Brain microvascular endothelial cell (primary cell): ENCODE measurements at regions not wholly inside any gene's neighbourhood (a gene's known extent, or its start where the extent isn't known, plus 50 kb on each side); places are given as distances from the start of the nearest gene placed in this dataset.
A peak's percentile ranks its signal among the peaks of the same experiment; 100 is the strongest.
"Not testable (repeated sequence)": the region's sequence is repeated elsewhere in the genome, so short reads cannot be mapped to it uniquely, and the experiment has no call there.

Experiments used
- DNase-seq: peaks from one replicate; pipeline ENCODE4 v3.0.0-alpha.2; 2020
- H3K27ac ChIP-seq: fragments of 250-450 bp; sonication (Bioruptor Pico); 2 replicates; pipeline ENCODE4 v1.5.1; 2020; ENCODE audit warnings: mild to moderate bottlenecking, moderate library complexity
- H3K27me3 ChIP-seq: fragments of 250-450 bp; sonication (Bioruptor Pico); replicated peaks from 2 replicates; pipeline ENCODE4 v1.5.1; 2020; ENCODE audit warnings: mild to moderate bottlenecking
- H3K36me3 ChIP-seq: fragments of 250-450 bp; sonication (Bioruptor Pico); replicated peaks from 2 replicates; pipeline ENCODE4 v1.5.1; 2020; ENCODE audit warnings: mild to moderate bottlenecking
- H3K4me3 ChIP-seq: 2 replicates; pipeline ENCODE4 v1.5.1; 2011; ENCODE audit warnings: low read depth, mild to moderate bottlenecking, control low read depth, low read length, moderate library complexity
- in situ Hi-C: cut with HindIII; loops from 2 replicates; pipeline ENCODE4 v1.10.0; 2017; ENCODE audit warnings: low sequenced_read_pairs, low pct_ligation_motif_present
- TF ChIP-seq, protein P1 (sequence below): IDR thresholded peaks from 2 replicates; pipeline ENCODE4 v1.5.1; 2011; ENCODE audit warnings: low read depth, mild to moderate bottlenecking, moderate library complexity, low read length, control low read depth, inconsistent platforms; ENCODE audit errors: missing control alignments

- H3K36me3 ChIP-seq, in situ Hi-C loops, H3K27me3 ChIP-seq, H3K27ac ChIP-seq, H3K4me3 ChIP-seq, DNase-seq: not testable (repeated sequence)
Observed at GRCh38 chr4:27075603-27076002, 215.0 kb downstream of the STIM2 start.

DNA sequence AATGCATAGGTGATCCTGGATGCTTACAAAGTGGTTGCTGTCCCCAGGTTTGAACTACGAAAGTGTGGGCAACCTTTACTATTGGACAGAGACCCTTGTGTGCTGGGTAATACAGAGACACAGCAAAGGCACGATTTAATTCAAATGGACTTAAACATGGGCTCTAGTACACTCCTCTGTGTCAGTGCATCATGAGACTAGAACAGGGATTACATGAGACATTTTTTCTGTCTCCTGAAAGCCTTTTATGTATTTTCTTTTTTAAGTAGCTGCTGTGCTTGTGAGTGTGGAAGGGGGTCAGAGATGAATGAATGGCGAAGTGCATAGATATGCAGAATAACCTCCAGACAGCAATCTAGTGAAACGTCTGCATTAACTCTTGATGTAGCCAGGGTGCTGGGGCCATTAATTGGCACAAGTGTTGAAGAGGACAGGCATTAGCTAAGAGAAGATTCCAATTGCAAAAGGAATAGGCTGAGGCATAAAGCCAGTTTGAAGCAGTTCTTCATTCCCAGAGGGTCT lies 218.4 kb downstream of the STIM2 start:
- H3K27me3 ChIP-seq: no peaks in the 10 kb centered on the region
- no peak for DNase-seq
- no peak overlapping the region for H3K4me3 ChIP-seq
- in situ Hi-C loops: no loop called here
- TF ChIP-seq, protein P1, sequence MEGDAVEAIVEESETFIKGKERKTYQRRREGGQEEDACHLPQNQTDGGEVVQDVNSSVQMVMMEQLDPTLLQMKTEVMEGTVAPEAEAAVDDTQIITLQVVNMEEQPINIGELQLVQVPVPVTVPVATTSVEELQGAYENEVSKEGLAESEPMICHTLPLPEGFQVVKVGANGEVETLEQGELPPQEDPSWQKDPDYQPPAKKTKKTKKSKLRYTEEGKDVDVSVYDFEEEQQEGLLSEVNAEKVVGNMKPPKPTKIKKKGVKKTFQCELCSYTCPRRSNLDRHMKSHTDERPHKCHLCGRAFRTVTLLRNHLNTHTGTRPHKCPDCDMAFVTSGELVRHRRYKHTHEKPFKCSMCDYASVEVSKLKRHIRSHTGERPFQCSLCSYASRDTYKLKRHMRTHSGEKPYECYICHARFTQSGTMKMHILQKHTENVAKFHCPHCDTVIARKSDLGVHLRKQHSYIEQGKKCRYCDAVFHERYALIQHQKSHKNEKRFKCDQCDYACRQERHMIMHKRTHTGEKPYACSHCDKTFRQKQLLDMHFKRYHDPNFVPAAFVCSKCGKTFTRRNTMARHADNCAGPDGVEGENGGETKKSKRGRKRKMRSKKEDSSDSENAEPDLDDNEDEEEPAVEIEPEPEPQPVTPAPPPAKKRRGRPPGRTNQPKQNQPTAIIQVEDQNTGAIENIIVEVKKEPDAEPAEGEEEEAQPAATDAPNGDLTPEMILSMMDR: no peak
- H3K27ac ChIP-seq: no peak overlapping the region
- H3K36me3 ChIP-seq: no peaks in the 10 kb centered on the region

DNA sequence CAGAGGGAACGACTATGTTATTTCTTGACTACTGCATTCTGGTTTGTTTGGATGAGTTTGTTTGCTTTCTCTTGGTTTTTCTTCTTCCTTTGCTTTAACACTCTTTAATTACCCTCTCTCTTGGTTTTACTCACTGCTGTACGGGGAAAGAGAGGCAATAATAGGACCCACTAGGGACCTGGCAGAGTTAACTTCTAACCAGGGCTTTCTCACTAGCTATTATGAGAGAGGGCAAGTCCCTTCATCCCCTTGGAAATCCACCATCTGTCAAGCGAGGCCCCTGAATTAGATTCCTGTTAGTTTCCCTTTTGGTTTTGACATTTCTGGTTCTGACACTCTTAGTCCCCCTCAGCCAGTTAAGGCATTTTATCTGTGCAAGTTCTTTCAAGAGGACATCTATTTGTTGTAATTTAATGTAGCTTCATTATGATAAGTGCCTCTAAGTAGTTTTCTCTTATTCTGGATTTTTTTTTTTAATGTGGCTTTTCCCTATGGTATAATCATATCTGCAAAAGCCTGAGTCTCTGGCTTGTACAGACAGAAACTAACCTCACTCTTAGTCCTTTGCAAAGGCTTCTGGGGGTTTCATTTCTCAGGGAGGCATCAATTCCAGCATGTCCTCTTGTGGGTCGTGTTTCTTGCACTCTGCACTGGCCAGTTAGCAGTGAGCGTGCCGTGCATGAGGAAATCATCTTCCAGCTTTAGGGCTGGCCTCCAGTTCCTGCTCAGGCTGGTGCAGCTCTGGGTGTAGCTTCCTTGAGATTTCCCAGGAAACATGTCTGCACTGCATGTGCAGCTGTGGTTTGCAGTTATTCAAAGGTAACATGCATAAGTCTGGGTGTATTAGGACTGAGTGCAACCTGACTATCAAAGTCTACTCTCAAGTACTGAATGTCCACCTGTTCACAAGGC lies 221.3 kb downstream of the STIM2 start:
- Histone ChIP-seq H3K4me3 (no peak overlapping the region), H3K27ac (no peak overlapping the region), H3K36me3 (no peaks in the 10 kb centered on the region), H3K27me3 (no peaks in the 10 kb centered on the region)
- TF ChIP-seq, protein P1: no peak
- in situ Hi-C loops: no loop called here
- no peak for DNase-seq

GRCh38 chr4:27082776-27083175 lies 222.1 kb downstream of the STIM2 start:
- no peaks in the 10 kb centered on the region for H3K36me3 ChIP-seq
- TF ChIP-seq, protein P1: no peak
- in situ Hi-C loops: no loop called here
- H3K27me3 ChIP-seq: no peaks in the 10 kb centered on the region
- no peak for DNase-seq
- H3K27ac ChIP-seq: no peak overlapping the region
- H3K4me3 ChIP-seq: no peak overlapping the region

DNA sequence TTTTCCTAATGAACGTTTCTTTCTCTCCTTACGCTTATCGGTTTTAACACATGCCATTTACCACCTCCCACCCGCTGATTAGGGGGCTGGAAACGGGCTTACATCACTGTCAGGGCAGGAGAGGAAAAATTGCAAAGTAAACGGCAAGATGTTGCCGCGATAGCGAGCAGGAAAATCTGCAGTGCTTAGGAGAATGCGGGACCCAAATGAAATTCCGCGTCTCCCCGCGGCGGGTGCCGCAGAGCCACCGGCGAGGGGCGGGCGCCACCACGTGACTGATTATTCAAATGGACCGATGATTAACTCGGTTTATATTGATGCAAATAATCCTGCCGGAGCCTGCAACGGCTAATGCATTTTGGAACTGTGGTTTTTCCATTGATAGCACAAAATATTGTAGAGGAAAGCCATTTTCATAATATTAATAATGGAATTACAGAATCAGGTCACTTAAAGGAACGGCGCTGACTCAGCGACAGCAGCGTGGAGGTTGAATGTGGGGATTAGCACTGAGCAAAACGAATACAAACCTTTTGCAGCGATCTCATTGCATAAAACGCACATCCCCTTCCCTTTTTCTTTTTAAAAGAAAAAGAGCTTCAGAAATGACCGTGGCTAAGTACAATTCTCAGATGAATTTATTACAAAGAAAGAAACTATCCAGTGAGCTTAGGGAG lies 224.2 kb downstream of the STIM2 start:
- peak overlapping the region; percentile 46 for H3K4me3 ChIP-seq
- in situ Hi-C loops: no loop called here
- TF ChIP-seq, protein P1: peak; percentile 30

GRCh38 chr4:27085396-27085795 lies 224.8 kb downstream of the STIM2 start:
- H3K36me3 ChIP-seq: no peaks in the 10 kb centered on the region
- DNase-seq: no peak
- no peak overlapping the region for H3K27ac ChIP-seq
- in situ Hi-C loops: no loop called here
- no peak overlapping the region for H3K4me3 ChIP-seq
- TF ChIP-seq, protein P1: no peak
- H3K27me3 ChIP-seq: no peaks in the 10 kb centered on the region

More for the DNA sequence above, 224.2 kb downstream of the STIM2 start:
- peak; percentile 9 for DNase-seq
- Histone ChIP-seq H3K36me3 (no peaks in the 10 kb centered on the region), H3K27me3 (no peaks in the 10 kb centered on the region), H3K27ac (no peak overlapping the region)
